ENCODE measurements at regions not wholly inside any gene's neighbourhood (a gene's known extent, or its start where the extent isn't known, plus 50 kb on each side); places are given as distances from the start of the nearest gene placed in this dataset.

- TF ChIP-seq SP1 (IDR thresholded peaks at IDR 0.05) (no peak), ARNT (IDR thresholded peaks at IDR 0.05) (no peak)
Observed at GRCh38 chr3:117102426-117102825, 392.8 kb downstream of the TUSC7 start.
